Fibroblast of villous mesenchyme (primary cell): ENCODE measurements at regions not wholly inside any gene's neighbourhood (a gene's known extent, or its start where the extent isn't known, plus 50 kb on each side); places are given as distances from the start of the nearest gene placed in this dataset.
"Not testable (repeated sequence)": the region's sequence is repeated elsewhere in the genome, so short reads cannot be mapped to it uniquely, and the experiment has no call there.

Source experiments
- DNase-seq: peaks from one replicate; pipeline ENCODE4 v3.0.0-alpha.2; 2010; ENCODE audit warnings: low read depth
- H3K4me3 ChIP-seq: 2 replicates; pipeline ENCODE4 v1.5.1; 2011; ENCODE audit warnings: low read depth, mild to moderate bottlenecking, low read length
- CTCF ChIP-seq: IDR thresholded peaks from 2 replicates; pipeline ENCODE4 v1.5.1; 2012; ENCODE audit warnings: low read depth, mild to moderate bottlenecking, low read length; ENCODE audit not compliant: insufficient read depth

DNA sequence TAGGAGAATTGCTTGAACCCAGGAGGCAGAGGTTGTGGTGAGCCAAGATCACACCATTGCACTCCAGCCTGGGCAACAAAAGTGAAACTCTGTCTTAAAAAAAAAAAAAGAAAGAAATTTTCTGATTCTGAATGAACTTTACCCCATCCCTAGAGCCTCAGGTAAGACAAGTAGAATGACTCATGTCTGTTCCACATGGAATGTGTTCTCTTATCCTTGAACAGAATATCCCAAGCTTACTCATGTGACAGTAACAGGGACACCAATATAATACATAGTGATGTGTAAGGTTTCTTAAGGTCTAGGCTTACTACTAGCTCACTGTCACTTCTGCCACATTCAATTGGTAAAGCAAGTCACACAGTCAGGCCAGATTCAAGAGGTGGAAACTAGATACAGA is 219.6 kb upstream of the BTBD3 start:
- DNase-seq: no peak
- TF ChIP-seq CTCF: no peak
- H3K4me3 ChIP-seq: no peak overlapping the region

GRCh38 chr20:11700831-11701230 is 216.9 kb upstream of the BTBD3 start:
- no peak for TF ChIP-seq CTCF
- DNase-seq: no peak
- no peak overlapping the region for H3K4me3 ChIP-seq

DNA sequence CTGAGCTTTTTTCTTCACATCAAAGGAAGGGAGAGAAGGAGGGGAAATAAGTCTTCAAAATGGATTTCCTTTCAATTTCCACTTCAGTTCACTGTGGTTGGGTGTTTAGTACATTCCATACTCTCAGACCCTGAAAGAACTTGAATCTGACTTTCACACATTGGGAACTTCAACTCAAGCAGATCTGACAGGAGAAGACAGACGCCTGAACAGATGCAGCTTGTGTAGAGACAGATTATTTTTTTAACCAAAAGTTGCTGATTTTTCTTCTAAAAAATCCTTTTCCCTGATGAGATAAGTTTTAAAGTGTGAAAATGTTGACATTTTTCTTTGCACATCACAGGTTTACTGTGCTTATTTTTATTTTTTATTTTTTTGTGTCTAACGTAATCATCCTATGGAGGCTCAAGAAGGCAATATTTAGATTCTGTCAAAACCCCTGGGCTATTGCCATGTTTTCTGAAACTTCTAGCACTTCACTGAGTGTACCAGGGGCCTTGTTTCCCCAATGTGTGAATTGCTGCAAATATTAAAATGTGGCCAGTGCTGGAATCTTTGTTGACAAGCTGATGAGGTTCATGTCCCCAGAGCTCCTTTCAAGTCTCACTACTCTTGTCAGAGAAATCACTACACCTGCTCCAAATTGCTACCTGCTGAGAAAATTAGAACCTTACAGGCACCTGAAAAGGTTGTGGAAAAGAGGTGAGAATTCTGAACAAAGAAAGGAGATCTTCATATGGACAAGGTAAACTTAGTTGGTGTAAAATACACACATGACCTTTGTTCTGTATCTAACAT is 214.8 kb upstream of the BTBD3 start:
- DNase-seq: no peak
- no peak overlapping the region for H3K4me3 ChIP-seq
- TF ChIP-seq CTCF: no peak

DNA sequence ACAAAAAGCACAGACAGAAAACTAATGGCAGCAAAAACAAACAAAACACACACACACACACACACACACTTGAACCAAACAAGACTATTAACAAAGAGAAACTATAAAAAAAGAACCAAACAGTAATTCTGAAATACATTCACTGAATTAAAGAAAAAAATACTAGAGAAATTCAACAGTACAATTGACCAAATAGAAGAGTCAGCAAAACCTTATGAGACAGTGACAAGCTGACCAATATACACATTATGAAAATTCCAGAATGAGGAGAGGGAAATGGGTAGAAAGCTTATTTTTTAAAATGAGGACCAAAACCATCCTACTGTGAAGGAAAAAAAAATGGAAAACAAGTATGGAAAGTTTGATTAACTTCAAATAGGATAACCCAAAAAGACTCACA is 212.2 kb upstream of the BTBD3 start:
- DNase-seq: no peak
- no peak overlapping the region for H3K4me3 ChIP-seq
- no peak for TF ChIP-seq CTCF

GRCh38 chr20:11708223-11708622 is 209.5 kb upstream of the BTBD3 start:
- H3K4me3 ChIP-seq, DNase-seq: not testable (repeated sequence)

- TF ChIP-seq CTCF: no peak
- no peak for DNase-seq
- no peak overlapping the region for H3K4me3 ChIP-seq
Observed at GRCh38 chr20:11711214-11711613, 206.5 kb upstream of the BTBD3 start.

- H3K4me3 ChIP-seq: no peak overlapping the region
- no peak for TF ChIP-seq CTCF
- DNase-seq: no peak
Observed at GRCh38 chr20:11712639-11713160, 205.0 kb upstream of the BTBD3 start.
